SK-N-SH (cell line): ENCODE measurements at regions not wholly inside any gene's neighbourhood (a gene's known extent, or its start where the extent isn't known, plus 50 kb on each side); places are given as distances from the start of the nearest gene placed in this dataset.

Source experiments
- CTCF ChIA-PET: fragments of 300-600, 350-600 bp; formaldehyde crosslinking; extraction: SDS; loops from one replicate; lab custom pipeline; 2021; lab: Yijun Ruan, JAX
- POLR2A ChIA-PET: fragments of 350-600 bp; sonication (Branson Sonifier 250); formaldehyde crosslinking; extraction: SDS; loops from one replicate; lab custom pipeline; 2020; ENCODE audit warnings: antibody characterized with exemption, inconsistent platforms; lab: Yijun Ruan, JAX
- DNase-seq: peaks from one replicate; pipeline ENCODE4 v3.0.0; 2012
- H2AFZ ChIP-seq: fragments of 200-600 bp; sonication (generic); 2 replicates; pipeline ENCODE4 v1.8.1; 2016; ENCODE audit warnings: antibody characterized with exemption, mild to moderate bottlenecking, low read depth
- H3F3A ChIP-seq: fragments of 200-600 bp; sonication (generic); replicated peaks from 2 replicates; pipeline ENCODE3; 2016; ENCODE audit warnings: antibody characterized with exemption, mild to moderate bottlenecking; ENCODE audit not compliant: insufficient read depth
- H3K27ac ChIP-seq, 2 experiments: fragments of 200-500 bp in 1 of 2; fragments of 200-600 bp in 1 of 2; sonication (Bioruptor generic) in 1 of 2; sonication (generic), shearing (Covaris generic) in 1 of 2; 2 replicates each; pipeline versions ENCODE4 v1.5.1 to v1.6.1; 2014 to 2016; ENCODE audit warnings: low read depth in 2 of 2, inconsistent platforms in 1 of 2, low read length in 1 of 2, mild to moderate bottlenecking in 1 of 2, mixed read lengths in 1 of 2
- H3K27me3 ChIP-seq: fragments of 200-600 bp; sonication (generic), shearing (Covaris generic); 2 replicates; pipeline ENCODE4 v1.6.1; 2016; ENCODE audit warnings: mixed run types; ENCODE audit not compliant: insufficient read depth
- H3K36me3 ChIP-seq, 2 experiments: fragments of 200-500 bp in 1 of 2; fragments of 200-600 bp in 1 of 2; sonication (Bioruptor generic) in 1 of 2; sonication (generic) in 1 of 2; replicated peaks in 1 of 2; 2 replicates each; pipeline versions ENCODE3 to v1.5.1; 2014 to 2016; ENCODE audit warnings: low read length in 1 of 2, mild to moderate bottlenecking in 1 of 2; ENCODE audit not compliant: insufficient read depth in 2 of 2, control insufficient read depth in 1 of 2
- H3K4me1 ChIP-seq, 2 experiments: fragments of 200-500 bp in 1 of 2; fragments of 200-600 bp in 1 of 2; sonication (Bioruptor generic) in 1 of 2; sonication (generic), shearing (Covaris generic) in 1 of 2; 2 replicates each; pipeline versions ENCODE4 v1.5.1 to v1.6.1; 2014 to 2016; ENCODE audit warnings: low read depth in 1 of 2, low read length in 1 of 2, mixed run types in 1 of 2; ENCODE audit not compliant: insufficient read depth in 2 of 2, control insufficient read depth in 1 of 2
- H3K4me2 ChIP-seq: fragments of 200-600 bp; sonication (generic), shearing (Covaris generic); 2 replicates; pipeline ENCODE4 v1.6.1; 2017; ENCODE audit warnings: mixed run types
- H3K4me3 ChIP-seq, 2 experiments: fragments of 200-500 bp in 1 of 2; fragments of 200-600 bp in 1 of 2; sonication (Bioruptor generic) in 1 of 2; sonication (generic), shearing (Covaris generic) in 1 of 2; 2 replicates each; pipeline versions ENCODE4 v1.5.1 to v1.8.1; 2014 to 2016; ENCODE audit warnings: low read depth in 2 of 2, inconsistent platforms in 1 of 2, low read length in 1 of 2, mild to moderate bottlenecking in 1 of 2, mixed read lengths in 1 of 2, moderate library complexity in 1 of 2
- H3K79me2 ChIP-seq: fragments of 200-600 bp; sonication (generic); 2 replicates; pipeline ENCODE4 v1.8.1; 2017; ENCODE audit warnings: mild to moderate bottlenecking; ENCODE audit not compliant: insufficient read depth
- H3K9ac ChIP-seq: fragments of 200-600 bp; sonication (generic); 2 replicates; pipeline ENCODE4 v1.6.1; 2017; ENCODE audit warnings: mixed run types
- H3K9me2 ChIP-seq: fragments of 200-600 bp; sonication (generic); 2 replicates; pipeline ENCODE4 v1.6.1; 2017; ENCODE audit warnings: mixed run types
- H3K9me3 ChIP-seq: fragments of 200-600 bp; sonication (generic); 2 replicates; pipeline ENCODE4 v1.6.1; 2017; ENCODE audit warnings: mixed run types, mild to moderate bottlenecking, moderate library complexity
- H4K20me1 ChIP-seq: fragments of 200-600 bp; sonication (generic); 2 replicates; pipeline ENCODE4 v1.6.1; 2017; ENCODE audit warnings: mild to moderate bottlenecking, mixed run types; ENCODE audit not compliant: insufficient read depth
- CHD2 ChIP-seq: fragments of 150-350 bp; IDR thresholded peaks from 2 replicates; pipeline ENCODE4 v1.6.1; 2018; ENCODE audit warnings: low read length; ENCODE audit not compliant: partially characterized antibody
- EZH2phosphoT487 ChIP-seq: fragments of 200-600 bp; sonication (generic); IDR thresholded peaks from 2 replicates; pipeline ENCODE4 v1.6.1; 2017; ENCODE audit warnings: low read depth, mixed run types, mild to moderate bottlenecking, antibody characterized with exemption, moderate library complexity, borderline replicate concordance
- FOXM1 ChIP-seq: IDR thresholded peaks from 2 replicates; pipeline ENCODE4 v1.4.0; 2012; ENCODE audit warnings: low read depth, mild to moderate bottlenecking
- GABPA ChIP-seq: IDR thresholded peaks from 2 replicates; pipeline ENCODE4 v1.4.0; 2012; ENCODE audit warnings: low read depth, mild to moderate bottlenecking
- IRF3 ChIP-seq: fragments of 150-350 bp; IDR thresholded peaks from 2 replicates; pipeline ENCODE4 v1.6.1; 2016; ENCODE audit warnings: mild to moderate bottlenecking, low read depth, low read length
- MEF2A ChIP-seq: IDR thresholded peaks from 2 replicates; pipeline ENCODE4 v1.4.0; 2012; ENCODE audit warnings: low read depth, borderline replicate concordance
- MXI1 ChIP-seq: IDR thresholded peaks from 2 replicates; pipeline ENCODE4 v1.6.1; 2012; ENCODE audit warnings: mild to moderate bottlenecking, low read depth, low read length, improper control_type of control experiment
- NFIC ChIP-seq: IDR thresholded peaks from 2 replicates; pipeline ENCODE4 v1.4.0; 2012; ENCODE audit warnings: borderline replicate concordance
- NRF1 ChIP-seq: IDR thresholded peaks from 2 replicates; pipeline ENCODE4 v1.6.1; 2012; ENCODE audit warnings: low read depth, mild to moderate bottlenecking, low read length
- RCOR1 ChIP-seq: fragments of 150-350 bp; IDR thresholded peaks from 2 replicates; pipeline ENCODE4 v1.6.1; 2017; ENCODE audit warnings: antibody characterized with exemption, low read length
- SIN3A ChIP-seq: IDR thresholded peaks from 2 replicates; pipeline ENCODE4 v1.6.1; 2012; ENCODE audit warnings: low read depth, mild to moderate bottlenecking, low read length, moderate library complexity, borderline replicate concordance
- TAF1 ChIP-seq: IDR thresholded peaks from 2 replicates; pipeline ENCODE4 v1.6.1; 2012; ENCODE audit warnings: low read depth, mild to moderate bottlenecking, low read length, moderate library complexity, borderline replicate concordance
- TEAD4 ChIP-seq: IDR thresholded peaks from 2 replicates; pipeline ENCODE4 v1.4.0; 2012; ENCODE audit warnings: mild to moderate bottlenecking, borderline replicate concordance; ENCODE audit not compliant: insufficient read depth
- USF1 ChIP-seq: IDR thresholded peaks from 2 replicates; pipeline ENCODE4 v1.4.0; 2012; ENCODE audit warnings: low read depth, borderline replicate concordance
- USF2 ChIP-seq: fragments of 150-350 bp; IDR thresholded peaks from 2 replicates; pipeline ENCODE4 v1.6.1; 2017; ENCODE audit warnings: antibody characterized with exemption, low read length, low read depth, borderline replicate concordance
- YY1 ChIP-seq: IDR thresholded peaks from 2 replicates; pipeline ENCODE4 v1.4.0; 2012; ENCODE audit warnings: low read depth, mild to moderate bottlenecking
- ZBTB33 ChIP-seq: IDR thresholded peaks from 2 replicates; pipeline ENCODE4 v1.4.0; 2012; ENCODE audit warnings: low read depth, borderline replicate concordance
- WGBS: methylation state at CpG from one replicate; pipeline ENCODE4 v1.1.6; 2017; ENCODE audit warnings: low lambda C conversion rate; 5-methylcytosine and 5-hydroxymethylcytosine counted together

GRCh38 chr6:147888374-147888773 is 379.9 kb downstream of the SAMD5 start:
- H3K27ac ChIP-seq = no peak overlapping the region
- CTCF ChIA-PET = no interaction called here
- no peak for DNase-seq

GRCh38 chr6:147891671-147892070 is 383.2 kb downstream of the SAMD5 start:
- no peaks in the 10 kb centered on the region for H3K79me2 ChIP-seq
- TF ChIP-seq FOXM1 (no peak), MXI1 (no peak), ZBTB33 (no peak), GABPA (no peak), NFIC (no peak), TAF1 (no peak), NRF1 (no peak), RCOR1 (no peak), EZH2phosphoT487 (no peak), USF1 (no peak), MEF2A (no peak), IRF3 (no peak), SIN3A (no peak), USF2 (no peak), YY1 (no peak)
- 17% methylated on average over 8 of the region's 8 CpGs for WGBS
- no peak for DNase-seq
- no peaks in the 10 kb centered on the region for H3K9me2 ChIP-seq
- H3K9ac ChIP-seq = no peak overlapping the region
- H3F3A ChIP-seq = no peaks in the 10 kb centered on the region
- no peaks in the 10 kb centered on the region; the same call in 1 of the 2 replicates for H3K27me3 ChIP-seq
- no peak overlapping the region for H3K4me2 ChIP-seq
- no peaks in the 10 kb centered on the region for H4K20me1 ChIP-seq
- ChIA-PET CTCF (no interaction called here), POLR2A (no interaction called here)
- no peaks in the 10 kb centered on the region for H3K9me3 ChIP-seq
- no peak overlapping the region for H2AFZ ChIP-seq
- no peaks in the 10 kb centered on the region for H3K36me3 ChIP-seq
- H3K27ac ChIP-seq = no peak overlapping the region
- no peaks in the 10 kb centered on the region for H3K4me1 ChIP-seq
- H3K4me3 ChIP-seq = no peak overlapping the region

More at GRCh38 chr6:147888374-147888773, 379.9 kb downstream of the SAMD5 start:
- Histone ChIP-seq H3K36me3 (no peaks in the 10 kb centered on the region), H3F3A (no peaks in the 10 kb centered on the region), H3K4me1 (no peaks in the 10 kb centered on the region), H3K4me3 (no peak overlapping the region), H3K9ac (no peak overlapping the region), H3K9me3 (no peaks in the 10 kb centered on the region), H3K4me2 (no peak overlapping the region), H3K79me2 (no peaks in the 10 kb centered on the region), H2AFZ (no peak overlapping the region), H4K20me1 (no peaks in the 10 kb centered on the region), H3K9me2 (no peaks in the 10 kb centered on the region), H3K27me3 (no peaks in the 10 kb centered on the region; the same call in 1 of the 2 replicates)
- WGBS = 8% methylated on average over 2 of the region's 2 CpGs
- POLR2A ChIA-PET = no interaction called here
- no peak for TF ChIP-seq CHD2
- no peak for TF ChIP-seq TEAD4
